HG03521 (cell line): ENCODE measurements at regions not wholly inside any gene's neighbourhood (a gene's known extent, or its start where the extent isn't known, plus 50 kb on each side); places are given as distances from the start of the nearest gene placed in this dataset.
"Not testable (repeated sequence)": the region's sequence is repeated elsewhere in the genome, so short reads cannot be mapped to it uniquely, and the experiment has no call there.

Experiments used
- ATAC-seq: cut with Tn5 transposase; IDR thresholded peaks from one replicate; pipeline ENCODE4 v1.9.1; 2021; ENCODE audit warnings: mild to moderate bottlenecking, moderate library complexity; ENCODE audit not compliant: unreplicated experiment

DNA sequence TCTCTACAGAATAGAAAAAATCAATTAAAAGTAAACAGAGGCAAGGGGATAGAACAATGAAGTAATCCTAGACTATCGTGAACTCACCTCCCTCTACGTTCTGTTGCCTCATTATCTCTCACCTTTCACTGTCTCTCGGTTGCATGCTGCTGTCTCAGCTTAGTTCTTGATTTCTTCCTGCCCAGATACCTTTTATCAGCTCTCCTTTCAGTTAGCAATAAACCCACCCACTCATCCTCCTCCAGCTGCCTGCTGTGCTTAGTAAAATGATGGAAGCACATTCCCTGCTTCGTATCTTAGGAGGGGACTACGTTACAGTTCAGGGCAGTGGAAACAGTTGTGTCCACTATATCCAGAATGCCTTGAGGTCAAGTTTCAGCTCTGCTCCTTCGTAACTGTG, 1709.5 kb upstream of the AGA start:
- no peak for ATAC-seq

DNA sequence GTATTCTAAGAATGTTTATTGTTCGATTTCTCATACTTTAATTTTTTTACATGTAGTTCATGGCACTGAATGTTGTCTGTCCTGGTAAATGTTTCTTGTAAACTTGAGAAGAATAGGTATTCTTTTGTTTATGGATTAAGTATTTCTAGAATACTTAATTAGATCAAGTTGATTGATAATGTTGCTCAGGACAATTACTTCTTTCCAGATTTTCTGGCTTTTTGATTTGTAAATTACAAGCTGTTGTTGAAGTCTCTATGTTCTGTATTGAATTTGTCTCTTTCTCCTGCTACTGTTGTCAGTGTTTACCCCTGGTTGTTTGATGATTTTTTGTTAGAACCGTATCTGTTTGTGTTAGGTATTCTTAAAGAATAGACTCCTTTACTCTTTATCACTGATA, 1720.9 kb upstream of the AGA start:
- ATAC-seq, result no peak

DNA sequence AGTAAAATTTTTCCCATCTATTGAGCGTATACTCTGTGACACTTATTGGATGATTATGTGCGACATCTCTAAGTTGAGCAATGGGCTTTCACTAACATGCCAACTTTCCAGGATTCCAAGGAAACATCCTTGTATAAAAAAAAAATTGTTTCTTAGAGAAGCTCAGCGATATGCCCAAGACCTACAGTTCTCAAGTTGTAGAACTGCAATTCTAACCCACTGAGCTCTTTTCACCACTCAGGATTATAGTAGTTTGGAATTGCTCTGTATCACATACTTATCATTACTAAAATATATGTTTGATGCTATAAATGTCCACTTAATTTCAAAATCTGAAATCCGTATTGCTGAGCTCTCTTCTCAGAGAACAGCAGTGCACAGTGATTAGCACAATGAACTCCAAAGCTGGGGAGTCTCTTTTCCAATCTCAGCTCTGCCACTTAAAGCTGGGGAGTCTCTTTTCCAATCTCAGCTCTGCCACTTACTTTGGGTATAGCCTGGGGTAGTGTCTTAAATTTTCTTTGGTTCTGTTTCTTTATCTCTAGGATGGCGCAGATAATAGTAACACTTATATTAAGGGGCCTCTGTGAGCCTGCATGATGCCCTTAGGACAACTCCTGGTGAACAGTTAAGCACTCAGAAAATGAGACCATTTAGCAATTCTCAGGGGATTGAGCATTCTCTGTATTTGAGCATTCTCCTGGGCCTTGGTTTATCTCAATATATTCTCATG, 1722.2 kb upstream of the AGA start:
- ATAC-seq, result no peak

DNA sequence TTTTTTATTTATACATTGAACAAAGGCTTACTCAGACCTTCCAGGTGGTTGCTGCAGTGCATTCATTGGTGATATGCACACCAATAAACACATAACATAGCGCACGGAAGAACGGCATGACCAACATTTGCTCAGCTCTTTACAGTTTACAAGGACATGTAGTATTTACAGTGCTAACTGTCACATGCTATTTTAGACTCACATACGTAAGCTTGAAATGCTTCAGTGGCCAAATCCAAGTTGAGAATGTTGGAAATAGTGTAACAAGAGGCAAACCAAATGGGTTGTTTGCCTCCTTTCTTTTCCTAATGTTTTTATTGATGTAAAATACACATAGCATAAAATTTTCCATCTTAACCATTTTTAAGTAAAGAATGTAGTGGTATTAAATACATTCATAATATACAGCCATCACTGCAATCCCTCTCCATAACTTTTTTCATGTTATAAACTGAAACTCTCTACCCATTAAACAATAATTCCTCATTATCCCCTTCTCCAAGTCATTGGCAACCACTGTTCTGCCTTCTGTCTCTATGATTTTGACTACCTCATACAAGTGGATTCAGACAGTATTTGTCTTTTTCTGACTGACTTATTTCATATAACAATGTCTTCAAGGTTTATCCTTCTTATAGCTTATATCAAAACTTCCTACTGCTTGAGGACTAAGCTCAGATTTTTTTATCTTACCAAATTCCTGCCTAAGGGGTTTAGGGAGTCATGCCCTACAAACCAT, 1722.9 kb upstream of the AGA start:
- ATAC-seq, result no peak

DNA sequence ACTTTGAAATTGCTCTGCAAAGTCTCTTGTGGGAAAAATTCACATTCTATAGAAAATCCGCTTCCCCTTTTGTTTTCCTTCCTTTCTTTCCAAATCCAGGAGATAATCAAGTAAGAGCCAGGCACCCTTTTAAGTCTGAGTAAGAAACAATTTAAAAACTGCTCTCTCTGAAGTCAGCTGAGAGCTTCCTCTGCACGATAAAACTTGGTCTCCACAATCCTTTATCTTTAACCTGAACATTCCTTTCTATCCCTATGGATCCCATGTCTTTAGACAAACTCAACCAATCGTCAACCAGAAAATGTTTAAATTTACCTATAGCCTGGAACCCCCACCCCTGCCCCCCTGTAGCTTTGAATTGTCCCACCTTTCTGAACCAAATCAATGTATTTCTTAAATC, 1723.6 kb upstream of the AGA start:
- no peak for ATAC-seq

DNA sequence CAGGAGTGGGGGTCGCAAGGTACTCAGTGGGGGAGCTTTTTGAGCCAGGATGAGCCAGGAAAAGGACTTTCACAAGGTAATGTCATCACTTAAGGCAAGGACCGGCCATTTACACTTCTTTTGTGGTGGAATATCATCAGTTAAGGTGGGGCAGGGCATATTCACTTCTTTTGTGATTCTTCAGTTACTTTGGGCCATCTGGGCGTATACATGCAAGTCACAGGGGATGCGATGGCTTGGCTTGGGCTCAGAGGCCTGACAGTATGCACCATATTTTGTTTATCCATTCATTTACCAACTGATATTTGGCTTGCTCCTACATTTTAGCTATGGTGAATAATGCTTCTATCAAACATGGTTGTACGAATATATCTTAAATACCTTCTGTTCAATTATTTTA, 1728.1 kb upstream of the AGA start:
- ATAC-seq, result not testable (repeated sequence)

DNA sequence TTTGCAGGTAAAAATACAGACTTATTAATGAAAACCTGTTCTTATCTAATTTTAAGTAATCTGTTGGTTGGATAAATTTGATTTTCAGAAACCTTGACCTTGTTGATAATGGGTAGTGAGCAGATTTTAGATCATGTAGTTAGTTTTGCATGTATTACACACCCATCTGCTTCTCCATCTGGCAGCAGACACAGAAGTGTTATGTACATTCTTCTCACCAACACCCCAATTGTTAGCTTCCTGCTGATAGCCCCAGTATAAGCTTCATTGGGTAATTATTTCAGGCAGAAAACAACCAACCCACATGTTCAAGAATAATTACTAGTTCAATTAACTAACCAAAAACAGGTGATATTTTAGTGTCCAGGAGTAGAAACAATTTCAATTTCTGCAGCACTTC, 1740.5 kb upstream of the AGA start:
- ATAC-seq, result no peak

DNA sequence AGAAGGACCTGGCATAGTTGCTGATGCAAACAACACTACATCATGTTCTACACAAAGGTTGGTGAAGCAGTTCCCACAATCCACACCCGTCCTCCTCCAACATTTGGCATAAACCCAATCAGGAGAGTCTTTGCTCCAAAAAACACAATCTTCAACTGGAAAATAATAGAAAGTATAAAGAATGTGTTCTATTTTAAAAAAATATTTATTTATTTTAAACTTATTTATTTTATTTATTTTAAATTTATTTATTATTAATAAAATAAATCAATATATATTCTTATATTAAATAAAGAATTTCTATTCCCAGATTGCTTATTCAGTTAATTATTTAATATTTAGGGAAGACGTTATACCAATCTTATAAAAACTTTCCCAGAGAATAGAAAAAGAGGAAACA, 1753.7 kb upstream of the AGA start:
- no peak for ATAC-seq

DNA sequence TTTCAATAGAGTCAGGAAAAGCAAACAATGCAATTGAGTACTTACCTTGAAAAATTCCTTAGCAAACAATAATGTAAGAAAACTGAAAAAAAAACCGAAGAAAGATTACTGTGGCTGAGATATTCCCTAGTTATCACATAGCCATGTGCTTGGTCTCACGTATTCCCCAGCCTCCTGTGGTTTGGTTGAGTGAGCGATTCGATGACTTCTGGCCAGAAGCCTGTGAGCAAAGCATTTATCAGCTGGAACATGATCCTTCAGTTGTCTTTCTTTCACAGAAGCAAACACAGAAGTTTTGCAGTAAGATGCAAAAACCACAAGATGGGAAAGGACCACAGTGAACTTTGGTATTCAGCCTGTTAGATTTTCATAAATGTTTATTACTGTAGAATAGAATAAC, 1754.3 kb upstream of the AGA start:
- no peak for ATAC-seq

DNA sequence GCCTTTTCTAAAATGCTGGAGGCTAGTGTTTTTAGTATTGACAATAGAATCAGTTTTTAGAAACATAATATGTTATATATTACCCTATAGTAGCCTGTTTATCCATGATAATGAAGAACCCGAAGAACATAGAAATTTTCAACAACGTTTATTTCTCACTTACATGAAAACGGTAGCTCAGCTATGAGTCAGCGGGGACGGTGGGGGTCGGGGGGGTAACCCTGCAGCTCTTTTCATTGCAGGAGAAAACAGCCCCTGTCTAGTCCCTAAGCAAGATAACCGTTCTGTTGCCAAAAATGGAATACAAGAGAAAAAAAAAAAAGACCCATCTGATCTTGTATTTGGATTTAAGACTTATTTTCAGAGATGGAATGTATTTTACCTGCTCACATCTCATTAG, 1758.4 kb upstream of the AGA start:
- no peak for ATAC-seq

DNA sequence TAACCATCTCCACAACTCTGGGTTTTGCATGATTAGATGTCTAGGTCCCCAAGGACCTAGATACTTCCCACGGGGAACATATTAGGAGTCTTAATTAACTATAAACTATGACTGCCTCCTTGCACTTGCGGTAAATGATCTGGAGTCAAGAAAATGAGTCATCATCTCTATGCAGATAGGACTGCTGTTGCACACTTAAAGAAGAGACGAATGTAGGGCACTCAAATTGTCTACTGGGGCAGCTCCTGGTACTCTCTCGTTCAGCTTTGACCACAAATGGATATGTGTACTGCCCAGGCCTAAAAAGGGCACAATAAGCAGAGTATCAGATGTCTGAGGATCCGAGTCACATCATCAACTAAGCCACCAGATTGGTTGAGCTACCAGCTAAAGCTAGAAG, 1783.4 kb upstream of the AGA start:
- no peak for ATAC-seq

DNA sequence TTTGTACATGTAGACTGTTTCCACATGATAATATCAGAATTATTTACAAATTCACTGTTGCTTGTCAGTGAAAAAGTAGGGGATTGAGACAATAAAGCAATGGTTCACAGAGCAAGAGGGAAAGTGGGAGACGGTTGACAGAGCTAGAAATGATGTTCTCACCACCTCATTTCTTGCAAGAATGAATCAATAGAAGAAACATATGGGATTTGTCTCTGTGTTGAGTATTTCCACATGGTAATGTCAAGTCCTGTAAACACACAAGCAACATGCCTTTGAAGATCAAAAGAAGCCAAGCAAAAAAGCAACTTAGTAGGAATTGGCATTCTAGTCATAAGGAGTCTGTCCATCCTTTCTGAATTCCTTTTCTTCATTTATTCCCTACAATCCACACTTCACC, 1806.6 kb upstream of the AGA start:
- no peak for ATAC-seq

DNA sequence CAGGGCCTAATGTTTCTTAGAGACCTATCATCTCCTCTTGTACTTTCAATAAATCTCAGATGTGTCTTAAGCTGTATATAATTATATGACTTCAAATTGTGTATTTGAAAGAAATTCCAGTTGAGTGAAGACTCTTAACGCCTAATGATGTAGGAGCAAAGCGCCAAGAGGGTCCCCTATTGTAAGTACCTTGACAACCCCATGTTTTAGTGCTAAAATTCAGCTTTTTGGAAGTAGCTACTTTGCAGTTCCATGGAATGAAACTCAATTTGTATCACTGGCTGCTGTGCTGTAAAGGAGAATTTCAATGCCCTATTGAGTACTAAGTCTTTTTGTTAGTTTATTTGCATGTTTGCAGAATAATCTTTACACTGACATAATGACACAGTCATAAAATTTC, 1826.6 kb upstream of the AGA start:
- ATAC-seq, result no peak

DNA sequence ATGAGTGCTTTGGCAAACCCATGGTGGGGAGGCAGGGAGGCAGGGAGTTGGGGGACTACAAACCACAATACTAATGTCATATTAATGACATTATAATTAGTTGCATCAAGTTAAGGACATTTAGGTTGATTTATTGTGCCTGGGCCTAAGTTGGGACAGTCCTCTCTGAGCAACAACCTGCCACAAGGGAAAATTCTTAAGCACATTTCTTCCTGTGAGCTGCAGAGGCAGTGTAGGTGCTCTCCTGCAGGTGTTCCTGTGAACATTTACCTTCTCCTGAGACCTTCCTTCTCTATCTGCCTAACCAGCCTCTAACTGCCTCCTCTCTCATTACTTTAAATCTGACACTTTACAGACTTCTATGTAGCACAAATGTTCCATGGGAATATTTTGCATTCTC, 1830.0 kb upstream of the AGA start:
- no peak for ATAC-seq

DNA sequence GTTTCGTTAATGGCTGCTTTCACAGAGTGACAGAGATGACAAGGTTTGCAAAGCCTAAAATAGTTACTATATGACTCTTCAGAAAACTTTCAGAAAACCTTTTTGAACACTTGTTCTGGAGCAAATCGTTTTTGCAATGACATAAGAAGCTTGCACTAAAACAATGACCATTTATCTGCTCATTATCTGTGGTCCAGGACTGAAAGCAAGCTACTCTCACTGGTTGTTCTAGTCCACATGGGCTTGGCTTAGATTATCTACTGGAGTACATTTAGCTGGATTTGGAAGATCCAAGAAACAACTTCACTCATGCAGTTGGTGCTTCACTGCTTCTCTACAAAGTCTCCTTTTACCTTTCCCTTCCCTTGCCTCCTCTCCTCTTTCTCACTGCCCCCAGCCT, 1836.4 kb upstream of the AGA start:
- ATAC-seq, result no peak

DNA sequence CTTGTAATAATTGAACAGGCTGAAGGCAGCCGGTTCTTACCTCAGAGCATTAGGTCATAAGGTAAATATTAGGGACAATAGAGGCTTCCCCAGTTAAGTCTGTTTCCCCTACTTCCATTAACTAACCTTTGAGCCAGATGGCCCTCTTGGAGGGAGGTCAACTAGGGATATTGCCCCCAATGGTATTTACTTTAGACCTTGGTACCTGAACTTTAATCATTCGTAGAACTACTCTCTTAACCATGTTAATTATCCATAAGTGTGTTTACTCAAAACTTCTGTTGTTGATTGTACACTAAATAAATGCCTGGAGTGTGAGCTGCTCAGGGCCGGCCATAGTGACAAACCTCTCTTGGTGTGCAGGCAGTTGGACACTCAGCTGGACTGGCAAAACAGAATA, 1843.5 kb upstream of the AGA start:
- ATAC-seq, result no peak

DNA sequence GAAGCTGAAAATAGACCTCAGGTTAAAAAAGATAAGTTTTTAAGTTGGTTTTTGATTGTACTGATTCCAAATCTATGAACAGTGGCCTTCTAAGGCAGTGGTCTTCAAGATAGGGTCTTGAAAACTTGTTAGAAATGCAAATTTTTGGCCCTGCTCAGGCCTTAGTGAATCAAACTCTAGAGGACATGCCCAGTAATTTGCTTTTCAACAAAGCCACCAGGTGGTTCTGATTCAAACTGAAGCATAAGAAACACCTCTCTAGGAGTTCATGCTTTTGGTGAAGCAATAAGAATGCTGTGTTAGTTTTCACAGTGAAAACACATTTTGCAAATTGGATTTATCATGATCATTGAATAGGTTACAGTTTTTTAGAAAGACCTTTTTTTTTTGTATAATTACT, 1849.4 kb upstream of the AGA start:
- ATAC-seq, result no peak

DNA sequence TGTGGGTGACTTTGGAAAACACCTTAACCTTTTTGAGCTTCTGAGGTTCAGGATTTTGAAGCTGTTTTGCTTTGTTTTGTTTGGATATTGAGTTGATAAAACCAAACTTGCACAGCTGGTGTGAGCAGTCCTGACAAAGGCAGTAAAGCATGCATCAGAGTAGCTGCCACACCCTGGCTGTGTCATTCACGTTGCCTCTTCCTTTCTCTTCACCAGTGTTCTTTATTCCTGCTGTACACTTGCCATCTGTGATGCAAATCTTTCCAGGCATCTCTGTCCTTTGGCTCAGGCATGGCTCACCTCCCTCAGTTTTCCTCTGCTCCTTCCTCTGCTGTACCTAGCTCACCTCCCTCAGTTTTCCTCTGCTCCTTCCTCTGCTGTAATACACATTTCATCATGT, 1850.2 kb upstream of the AGA start:
- ATAC-seq, result no peak

DNA sequence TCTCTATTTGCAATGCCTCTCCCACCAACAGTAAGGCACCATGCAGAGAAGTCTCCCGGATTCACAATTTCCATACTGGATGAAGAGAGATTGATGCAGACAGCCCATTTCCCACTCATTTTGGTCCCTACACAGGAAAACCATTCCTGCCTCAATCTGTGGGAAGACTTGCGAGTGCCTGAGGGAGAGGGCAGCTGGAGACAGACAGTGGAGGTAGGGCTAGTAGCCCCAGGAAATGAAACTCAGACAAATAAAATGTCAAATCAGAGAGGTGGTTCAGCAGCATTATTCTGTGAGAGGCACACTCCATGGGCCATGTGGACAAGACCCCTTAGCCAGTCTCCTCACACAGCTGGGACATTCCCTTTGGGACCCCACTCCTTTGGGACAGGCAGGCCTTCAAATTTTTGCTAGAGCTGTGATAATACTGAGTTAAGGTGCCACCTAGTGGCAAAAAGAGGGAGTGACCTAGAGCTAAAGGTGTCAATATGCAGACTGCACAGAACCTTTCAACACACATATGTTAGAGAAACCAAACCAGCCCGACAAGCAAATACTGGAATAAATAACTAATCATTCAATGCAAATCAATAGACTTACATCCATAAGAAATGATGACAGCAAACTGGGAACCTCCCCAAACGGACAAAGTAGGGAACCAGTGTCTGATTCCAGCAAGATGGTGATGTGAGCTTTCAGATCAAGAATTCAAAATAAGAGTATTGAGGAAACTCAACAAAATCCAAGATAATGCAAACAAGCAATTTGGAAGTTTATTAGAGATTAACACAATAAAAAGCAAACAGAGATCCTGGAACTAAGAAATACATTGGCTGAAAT, 1865.3 kb upstream of the AGA start:
- ATAC-seq, result peak; percentile 73

DNA sequence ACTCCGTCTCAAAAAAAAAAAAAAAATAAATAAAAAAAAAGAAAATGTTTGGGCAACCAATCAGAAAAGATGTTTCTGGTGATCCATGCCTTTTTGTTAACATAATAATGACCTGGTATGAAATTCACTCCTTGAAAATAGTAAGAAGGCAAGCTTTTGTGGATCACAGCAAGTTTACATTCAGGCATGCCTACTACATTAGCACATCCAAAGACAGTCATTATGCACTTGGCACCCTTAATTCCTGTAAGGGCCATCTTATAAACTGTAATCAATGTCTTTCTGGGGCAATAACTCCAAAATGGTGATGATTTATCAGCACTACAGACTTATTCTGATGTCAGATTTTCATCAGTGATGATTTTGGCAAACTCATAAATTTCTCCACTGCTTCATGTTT, 1871.6 kb upstream of the AGA start:
- ATAC-seq, result no peak

DNA sequence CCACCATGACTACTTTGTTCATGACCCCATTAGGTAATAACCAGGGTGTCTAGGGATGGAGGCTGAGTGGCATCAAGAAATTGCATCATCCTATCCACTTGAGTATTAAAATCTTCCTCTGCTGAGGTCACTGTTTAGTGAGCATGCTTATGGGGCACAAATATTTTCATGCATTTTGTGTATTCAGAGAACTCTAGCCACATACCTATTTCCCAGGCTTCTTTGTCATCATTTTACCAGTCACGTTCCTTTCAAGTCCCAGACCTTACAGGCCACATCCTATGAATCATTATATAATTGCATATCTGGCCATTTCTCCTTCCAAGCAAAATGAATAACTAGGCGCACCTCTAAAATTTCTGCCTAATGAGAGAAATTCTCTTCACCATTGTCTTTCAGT, 1882.9 kb upstream of the AGA start:
- no peak for ATAC-seq

DNA sequence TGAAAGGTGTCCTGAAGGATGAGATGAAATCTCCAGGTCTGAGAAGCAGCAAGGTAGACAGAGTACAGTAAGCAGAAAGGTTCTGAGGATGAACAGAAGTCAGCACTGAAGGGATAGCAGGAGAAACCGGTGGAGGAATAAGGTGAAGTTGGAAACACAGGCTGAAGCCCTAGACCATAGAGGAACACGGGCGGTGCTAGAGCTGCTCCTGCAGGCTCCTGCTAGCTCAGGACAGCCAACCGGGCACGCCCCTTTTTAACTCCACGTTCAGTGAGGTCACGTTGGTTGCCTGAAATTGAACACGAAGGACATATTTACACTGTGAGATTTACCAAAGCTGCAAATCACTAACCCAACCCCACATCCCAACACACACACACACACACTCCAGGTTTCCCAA, 1886.4 kb upstream of the AGA start:
- no peak for ATAC-seq
